ENCODE measurements at regions not wholly inside any gene's neighbourhood (a gene's known extent, or its start where the extent isn't known, plus 50 kb on each side); places are given as distances from the start of the nearest gene placed in this dataset.
A peak's percentile ranks its signal among the peaks of the same experiment; 100 is the strongest.

DNA sequence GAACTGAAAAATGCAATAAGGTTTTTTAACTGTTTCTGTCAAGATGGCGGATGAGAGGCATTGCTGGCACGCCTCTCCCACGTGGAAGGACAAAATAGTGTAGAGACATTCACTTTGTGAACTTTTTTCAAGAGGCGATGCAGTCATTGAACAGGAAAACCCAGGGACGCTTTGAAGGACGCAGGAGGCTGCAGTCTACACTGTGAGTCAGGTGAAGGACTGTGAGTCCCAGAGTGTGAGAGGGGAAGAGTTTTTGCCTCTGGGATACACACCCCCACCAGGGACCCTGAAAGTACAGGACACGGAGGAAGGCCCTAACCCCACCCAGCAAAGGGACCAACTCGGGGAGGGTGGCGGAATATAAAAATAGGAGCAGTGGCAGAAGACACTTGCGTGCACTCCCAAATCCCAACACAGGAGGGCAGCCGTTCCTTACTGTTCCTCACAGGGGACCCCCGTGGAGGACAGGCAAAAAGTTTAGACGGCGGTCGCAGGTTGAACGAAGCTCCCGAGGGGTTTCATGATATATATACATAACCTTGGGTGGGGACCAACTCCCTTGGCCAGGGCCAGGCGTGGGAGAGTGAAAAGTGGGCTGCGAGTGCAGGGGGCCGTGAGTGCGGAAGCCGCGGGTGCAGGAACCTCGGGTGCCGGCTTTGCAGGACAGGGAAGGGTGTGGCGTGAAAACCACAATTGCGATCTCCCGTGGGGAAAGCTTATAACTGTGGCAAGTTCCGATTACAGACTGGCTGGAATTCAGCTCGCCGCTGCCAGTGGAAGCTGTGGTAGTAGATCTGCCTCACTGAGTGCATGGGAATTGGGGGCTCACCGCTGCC lies 82.0 kb upstream of the ALOX12 start (continued):
- TF ChIP-seq KDM4B (IDR thresholded peaks at IDR 0.05; ENCODE audit: borderline replicate concordance in 2 of 2, low read depth in 1 of 2), result no peak

DNA sequence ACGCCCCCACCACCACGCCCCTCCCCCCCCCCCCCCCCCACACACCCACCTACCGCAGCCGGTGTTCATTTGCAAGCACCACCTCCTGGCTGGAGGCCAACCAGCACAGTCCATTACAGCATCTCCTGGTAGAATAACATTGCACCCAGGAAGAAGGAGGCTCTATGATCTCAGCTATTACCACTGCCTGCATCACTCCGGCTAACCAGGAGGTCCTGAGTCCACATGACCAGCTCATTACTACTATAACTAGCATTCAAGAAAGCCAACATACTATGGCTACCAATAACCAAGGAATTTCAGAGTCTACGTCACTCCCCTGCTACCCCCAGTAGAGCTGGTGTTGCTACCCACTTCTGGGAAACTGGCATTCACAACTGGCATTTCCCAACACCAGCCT lies 81.1 kb upstream of the ALOX12 start:
- in situ Hi-C loops (cut with MboI), result loop anchor here (5.0 kb wide), 2 partner anchors 67 to 93 kb away; no protein-coding TSS in a partner anchor
- CTCF ChIA-PET (ENCODE audit: low intra/inter-chr PET ratio), result interaction anchor here (0.9 to 5.0 kb wide), 3 partner anchors 86 to 100 kb away, joined by 3 to 40 read pairs (median 15); a partner anchor contains a TSS
- Histone ChIP-seq H3K27ac (ENCODE audit: extremely low read depth, low read depth, low read length) (peak overlapping the region; percentile 53; the same call in 1 of the 3 replicates), H4K20me1 (replicated peaks; ENCODE audit: control insufficient read depth, insufficient read depth, low read length) (peaks cover 5% of the 10 kb centered on the region; the same call in 1 of the 2 replicates), H3K9me1 (ENCODE audit: control insufficient read depth, insufficient read depth, low read length) (peaks cover 3% of the 10 kb centered on the region), H3K36me3 (ENCODE audit: control insufficient read depth, insufficient read depth, low read length) (no peaks in the 10 kb centered on the region; the same call in 2 of the 3 replicates), H3K4me1 (replicated peaks in 1 of 2; ENCODE audit: control insufficient read depth in 2 of 2, insufficient read depth in 2 of 2, low read length in 2 of 2) (peaks cover 23 to 53% of the 10 kb centered on the region in 2 experiments), H3K27me3 (ENCODE audit: control insufficient read depth in 2 of 2, insufficient read depth in 2 of 2, low read length in 2 of 2) (no peaks in the 10 kb centered on the region), H3K4me3 (no peak overlapping the region), H3K79me2 (ENCODE audit: control insufficient read depth, insufficient read depth, low read length) (peaks cover 42% of the 10 kb centered on the region), H2AFZ (ENCODE audit: low read depth, low read length) (no peak overlapping the region), H3K9ac (ENCODE audit: insufficient read depth in 1 of 2, low read depth in 2 of 2, low read length in 2 of 2) (peak overlapping the region; percentile 46 to 55), H3K9me3 (replicated peaks; ENCODE audit: control insufficient read depth, insufficient read depth, low read depth, low read length) (no peaks in the 10 kb centered on the region), H3K4me2 (ENCODE audit: insufficient read depth, low read length) (peak overlapping the region; percentile 61; the same call in 1 of the 2 replicates)
- no TSS peak for BruUV-seq (replicated peaks)
- peak; percentile 39 to 64 (median 42) for DNase-seq (ENCODE audit: extremely low read depth in 1 of 4, low spot score in 3 of 4)
- intact Hi-C loops (cut with micrococcal nuclease), result loop anchor here (1.0 to 10.0 kb wide), 2 partner anchors 90 to 220 kb away; no protein-coding TSS in a partner anchor
- FAIRE-seq, result no peak
- ATAC-seq, result peak; percentile 56
- POLR2A ChIA-PET, result interaction anchor here (0.7 to 2.9 kb wide), 9 partner anchors 9 to 106 kb away, joined by 3 to 14 read pairs (median 4); no protein-coding TSS in a partner anchor
- WGBS (ENCODE audit: insufficient coverage, low coverage, missing lambda C conversion rate), result 91% methylated on average over 1 of the region's 6 CpGs
- TF ChIP-seq CBFA2T2 (conservative IDR thresholded peaks at IDR 0.05) (no peak), PHF8 (IDR thresholded peaks at IDR 0.05; ENCODE audit: borderline replicate concordance, low read length) (no peak), JUN (IDR thresholded peaks at IDR 0.05; ENCODE audit: borderline replicate concordance, low read depth, low read length) (0 out of 2 replicates have a peak, but pooled peaks have one; percentile 29), JUN (CRISPR knock-in tag; IDR thresholded peaks at IDR 0.05; ENCODE audit: borderline replicate concordance) (no peak), NFRKB (IDR thresholded peaks at IDR 0.05; ENCODE audit: low read depth) (0 out of 2 replicates have a peak, but pooled peaks have one; percentile 51), SNRNP70 (optimal IDR thresholded peaks at IDR 0.05; ENCODE audit: low read depth, low read length) (no peak), NFIC (IDR thresholded peaks at IDR 0.05) (peak; percentile 78), FOXP1 (CRISPR knock-in tag; IDR thresholded peaks at IDR 0.05) (0 out of 2 replicates have a peak, but pooled peaks have one; percentile 25), HDAC2 (IDR thresholded peaks at IDR 0.05) (no peak), SNIP1 (IDR thresholded peaks at IDR 0.05; ENCODE audit: low read depth) (no peak), CEBPG (CRISPR knock-in tag; IDR thresholded peaks at IDR 0.05) (peak; percentile 38; the same call in 1 of the 2 replicates), CEBPG (tag; conservative IDR thresholded peaks at IDR 0.05 in 1 of 2, IDR thresholded peaks at IDR 0.05 in 1 of 2) (no peak)
- TF ChIP-seq, protein P1, sequence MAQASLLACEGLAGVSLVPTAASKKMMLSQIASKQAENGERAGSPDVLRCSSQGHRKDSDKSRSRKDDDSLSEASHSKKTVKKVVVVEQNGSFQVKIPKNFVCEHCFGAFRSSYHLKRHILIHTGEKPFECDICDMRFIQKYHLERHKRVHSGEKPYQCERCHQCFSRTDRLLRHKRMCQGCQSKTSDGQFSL (CRISPR knock-in tag; IDR thresholded peaks at IDR 0.05), result no peak
- TF ChIP-seq, protein P1 (tag; IDR thresholded peaks at IDR 0.05), result peak in 1 of 2 experiments; percentile 4; a peak in 1 of 4 replicates
- TF ChIP-seq, protein P2, sequence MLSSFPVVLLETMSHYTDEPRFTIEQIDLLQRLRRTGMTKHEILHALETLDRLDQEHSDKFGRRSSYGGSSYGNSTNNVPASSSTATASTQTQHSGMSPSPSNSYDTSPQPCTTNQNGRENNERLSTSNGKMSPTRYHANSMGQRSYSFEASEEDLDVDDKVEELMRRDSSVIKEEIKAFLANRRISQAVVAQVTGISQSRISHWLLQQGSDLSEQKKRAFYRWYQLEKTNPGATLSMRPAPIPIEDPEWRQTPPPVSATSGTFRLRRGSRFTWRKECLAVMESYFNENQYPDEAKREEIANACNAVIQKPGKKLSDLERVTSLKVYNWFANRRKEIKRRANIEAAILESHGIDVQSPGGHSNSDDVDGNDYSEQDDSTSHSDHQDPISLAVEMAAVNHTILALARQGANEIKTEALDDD (IDR thresholded peaks at IDR 0.05), result peak; percentile 84
- TF ChIP-seq, protein P3, sequence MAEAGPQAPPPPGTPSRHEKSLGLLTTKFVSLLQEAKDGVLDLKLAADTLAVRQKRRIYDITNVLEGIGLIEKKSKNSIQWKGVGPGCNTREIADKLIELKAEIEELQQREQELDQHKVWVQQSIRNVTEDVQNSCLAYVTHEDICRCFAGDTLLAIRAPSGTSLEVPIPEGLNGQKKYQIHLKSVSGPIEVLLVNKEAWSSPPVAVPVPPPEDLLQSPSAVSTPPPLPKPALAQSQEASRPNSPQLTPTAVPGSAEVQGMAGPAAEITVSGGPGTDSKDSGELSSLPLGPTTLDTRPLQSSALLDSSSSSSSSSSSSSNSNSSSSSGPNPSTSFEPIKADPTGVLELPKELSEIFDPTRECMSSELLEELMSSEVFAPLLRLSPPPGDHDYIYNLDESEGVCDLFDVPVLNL (CRISPR knock-in tag; IDR thresholded peaks at IDR 0.05; ENCODE audit: low read depth), result no peak

Measured in K562 (cell line).